Nephron (organoid): ENCODE measurements at regions not wholly inside any gene's neighbourhood (a gene's known extent, or its start where the extent isn't known, plus 50 kb on each side); places are given as distances from the start of the nearest gene placed in this dataset.

Experiments
- H3K27ac Mint-ChIP-seq, 3 experiments: 2 replicates each; pipeline ENCODE4 v1.8.0; 2020; ENCODE audit warnings: mixed read lengths in 3 of 3, mild to moderate bottlenecking in 2 of 3, moderate library complexity in 1 of 3
- H3K27me3 Mint-ChIP-seq: 2 replicates; pipeline ENCODE4 v1.8.0; 2021; ENCODE audit warnings: low read depth, mild to moderate bottlenecking, moderate library complexity, mixed read lengths
- H3K36me3 Mint-ChIP-seq: 2 replicates; pipeline ENCODE4 v1.8.0; 2020; ENCODE audit warnings: low read depth, mixed read lengths
- H3K4me1 Mint-ChIP-seq: 2 replicates; pipeline ENCODE4 v1.8.0; 2020; ENCODE audit warnings: mixed read lengths
- H3K4me3 Mint-ChIP-seq, 3 experiments: 2 replicates each; pipeline ENCODE4 v1.8.0; 2020; ENCODE audit warnings: mild to moderate bottlenecking in 3 of 3, mixed read lengths in 3 of 3, moderate library complexity in 2 of 3
- H3K9me3 Mint-ChIP-seq: 2 replicates; pipeline ENCODE4 v1.8.0; 2020; ENCODE audit warnings: mixed read lengths
- CTCF ChIP-seq, 3 experiments: fragments of 200-600 bp; sonication (generic); IDR thresholded peaks; one replicate each; pipeline ENCODE4 v1.5.0; 2021; ENCODE audit warnings: antibody characterized with exemption in 3 of 3; ENCODE audit not compliant: unreplicated experiment in 3 of 3

- Mint-ChIP-seq H3K27me3 (no peaks in the 10 kb centered on the region), H3K27ac (no peak overlapping the region), H3K36me3 (no peaks in the 10 kb centered on the region), H3K9me3 (no peaks in the 10 kb centered on the region), H3K4me1 (no peaks in the 10 kb centered on the region), H3K4me3 (no peak overlapping the region)
- TF ChIP-seq CTCF (IDR thresholded peaks at IDR 0.05; ENCODE audit: unreplicated experiment in 3 of 3): no peak
Observed at GRCh38 chr2:4992226-4992625, 700.0 kb upstream of the SOX11 start.

- H3K27ac Mint-ChIP-seq: peak overlapping the region in 1 of 3 experiments; percentile 66
- no peaks in the 10 kb centered on the region for H3K27me3 Mint-ChIP-seq
- H3K4me3 Mint-ChIP-seq: no peak overlapping the region
- H3K4me1 Mint-ChIP-seq: no peaks in the 10 kb centered on the region
- no peak for TF ChIP-seq CTCF (IDR thresholded peaks at IDR 0.05; ENCODE audit: unreplicated experiment in 3 of 3)
- peaks cover 6% of the 10 kb centered on the region for H3K9me3 Mint-ChIP-seq
- H3K36me3 Mint-ChIP-seq: no peaks in the 10 kb centered on the region
Observed at GRCh38 chr2:4995466-4995865, 696.7 kb upstream of the SOX11 start.

- Mint-ChIP-seq H3K4me3 (no peak overlapping the region), H3K27me3 (no peaks in the 10 kb centered on the region), H3K4me1 (no peaks in the 10 kb centered on the region), H3K27ac (no peak overlapping the region), H3K36me3 (no peaks in the 10 kb centered on the region), H3K9me3 (peaks cover 3% of the 10 kb centered on the region)
- no peak for TF ChIP-seq CTCF (IDR thresholded peaks at IDR 0.05; ENCODE audit: unreplicated experiment in 3 of 3)
Observed at GRCh38 chr2:5007596-5007995, 684.6 kb upstream of the SOX11 start.

- Mint-ChIP-seq H3K27me3 (peaks cover 18% of the 10 kb centered on the region), H3K27ac (no peak overlapping the region), H3K4me3 (no peak overlapping the region), H3K4me1 (peaks cover 6% of the 10 kb centered on the region), H3K9me3 (peaks cover 20% of the 10 kb centered on the region), H3K36me3 (peaks cover 16% of the 10 kb centered on the region)
- TF ChIP-seq CTCF (IDR thresholded peaks at IDR 0.05; ENCODE audit: unreplicated experiment in 3 of 3): no peak
Observed at GRCh38 chr2:5019324-5019723, 672.9 kb upstream of the SOX11 start.

- H3K36me3 Mint-ChIP-seq: peaks cover 16% of the 10 kb centered on the region
- H3K9me3 Mint-ChIP-seq: peaks cover 21% of the 10 kb centered on the region
Observed at GRCh38 chr2:5020116-5020875, 671.9 kb upstream of the SOX11 start.

More at GRCh38 chr2:5020116-5020875, 671.9 kb upstream of the SOX11 start:
- Mint-ChIP-seq H3K27ac (no peak overlapping the region), H3K4me3 (no peak overlapping the region), H3K4me1 (peaks cover 6% of the 10 kb centered on the region), H3K27me3 (peaks cover 18% of the 10 kb centered on the region)
- no peak for TF ChIP-seq CTCF (IDR thresholded peaks at IDR 0.05; ENCODE audit: unreplicated experiment in 3 of 3)
